Caco-2 (cell line): ENCODE measurements at regions not wholly inside any gene's neighbourhood (a gene's known extent, or its start where the extent isn't known, plus 50 kb on each side); places are given as distances from the start of the nearest gene placed in this dataset.

Experiments
- BruUV-seq: library from RNA; stranded (reverse); fragments of 400-500 nt; replicated peaks from 2 replicates; lab custom pipeline; 2021; lab: Mats Ljungman, UMichigan
- CTCF ChIA-PET: fragments of 300-600 bp; sonication (Branson Sonifier 250); formaldehyde crosslinking; loops from one replicate; lab custom pipeline; 2022; ENCODE audit warnings: antibody characterized with exemption; lab: Charles Lee
- POLR2A ChIA-PET: fragments of 300-600 bp; sonication (Branson Sonifier 250); formaldehyde crosslinking; loops from one replicate; lab custom pipeline; 2022; ENCODE audit warnings: antibody characterized with exemption; lab: Charles Lee
- DNase-seq, 2 experiments: peaks; one replicate each; pipeline versions ENCODE4 v3.0.0 to v3.0.0-alpha.2; 2020 to 2022
- H3K27me3 ChIP-seq: replicated peaks from 2 replicates; pipeline ENCODE4 v1.6.0; 2011; ENCODE audit warnings: low read length; ENCODE audit not compliant: control insufficient read depth, insufficient read depth
- H3K36me3 ChIP-seq: 2 replicates; pipeline ENCODE4 v1.5.1; 2011; ENCODE audit warnings: low read length; ENCODE audit not compliant: control insufficient read depth, insufficient read depth
- H3K4me1 ChIP-seq: fragments of 250-450 bp; sonication (Bioruptor Pico); 2 replicates; pipeline ENCODE4 v1.5.1; 2020; ENCODE audit warnings: mild to moderate bottlenecking
- H3K4me3 ChIP-seq: 2 replicates; pipeline ENCODE4 v1.5.1; 2011; ENCODE audit warnings: low read depth, mild to moderate bottlenecking, control low read depth, low read length
- H3K9me3 ChIP-seq: fragments of 250-450 bp; sonication (Bioruptor Pico); 2 replicates; pipeline ENCODE4 v1.5.1; 2020; ENCODE audit warnings: mild to moderate bottlenecking, moderate library complexity
- H3K27ac Mint-ChIP-seq: one replicate; pipeline ENCODE4 v1.8.0; 2022; ENCODE audit warnings: mixed read lengths; ENCODE audit not compliant: unreplicated experiment
- H3K27me3 Mint-ChIP-seq: one replicate; pipeline ENCODE4 v1.8.0; 2022; ENCODE audit warnings: mixed read lengths; ENCODE audit not compliant: insufficient read depth, unreplicated experiment
- H3K36me3 Mint-ChIP-seq: one replicate; pipeline ENCODE4 v1.8.0; 2022; ENCODE audit warnings: mild to moderate bottlenecking, mixed read lengths; ENCODE audit not compliant: insufficient read depth, unreplicated experiment
- H3K4me1 Mint-ChIP-seq: one replicate; pipeline ENCODE4 v1.8.0; 2022; ENCODE audit warnings: low read depth, mixed read lengths; ENCODE audit not compliant: unreplicated experiment
- H3K4me3 Mint-ChIP-seq: one replicate; pipeline ENCODE4 v1.8.0; 2022; ENCODE audit warnings: mild to moderate bottlenecking, moderate library complexity, mixed read lengths; ENCODE audit not compliant: unreplicated experiment
- H3K9me3 Mint-ChIP-seq: one replicate; pipeline ENCODE4 v1.8.0; 2022; ENCODE audit warnings: mixed read lengths; ENCODE audit not compliant: unreplicated experiment
- CTCF ChIP-seq, 2 experiments: fragments of 200-600 bp in 1 of 2; IDR thresholded peaks; 1 replicate in 1 of 2; 2 replicates in 1 of 2; pipeline versions ENCODE4 v1.5.1 to v1.8.0; 2011 to 2022; ENCODE audit warnings: antibody characterized with exemption in 1 of 2, control low read depth in 1 of 2, inconsistent platforms in 1 of 2, low read depth in 1 of 2, low read length in 1 of 2, mild to moderate bottlenecking in 1 of 2, moderate library complexity in 1 of 2; ENCODE audit not compliant: insufficient read depth in 1 of 2, severe bottlenecking in 1 of 2, unreplicated experiment in 1 of 2
- intact Hi-C: fragments of 100-400 bp; cut with micrococcal nuclease; formaldehyde crosslinking; loops from one replicate; pipeline ENCODE4 v1.10.0; 2022; ENCODE audit not compliant: unreplicated experiment

- Histone ChIP-seq H3K4me3 (no peak overlapping the region), H3K9me3 (no peaks in the 10 kb centered on the region), H3K4me1 (peaks cover 24% of the 10 kb centered on the region), H3K36me3 (no peaks in the 10 kb centered on the region), H3K27me3 (no peaks in the 10 kb centered on the region)
- peaks cover 27% of the 10 kb centered on the region for H3K4me1 Mint-ChIP-seq
- intact Hi-C loops: loop anchor here (10.0 kb wide), 1 partner anchor 376 kb away; no protein-coding TSS in a partner anchor
- no peaks in the 10 kb centered on the region for H3K9me3 Mint-ChIP-seq
- H3K27me3 Mint-ChIP-seq: no peaks in the 10 kb centered on the region
- ChIA-PET CTCF (no interaction called here), POLR2A (no interaction called here)
- no peak for DNase-seq
- H3K36me3 Mint-ChIP-seq: no peaks in the 10 kb centered on the region
- no peak overlapping the region for H3K27ac Mint-ChIP-seq
- no peak overlapping the region for H3K4me3 Mint-ChIP-seq
- no peak for TF ChIP-seq CTCF (IDR thresholded peaks at IDR 0.05; ENCODE audit: insufficient read depth in 1 of 2, low read depth in 1 of 2, low read length in 1 of 2, severe bottlenecking in 1 of 2, unreplicated experiment in 1 of 2)
- BruUV-seq: no TSS peak
Observed at GRCh38 chr1:234870020-234870981, 258.3 kb downstream of the TOMM20 start.

GRCh38 chr1:234869182-234870019 lies 259.2 kb downstream of the TOMM20 start:
- BruUV-seq: no TSS peak
- Mint-ChIP-seq H3K36me3 (no peaks in the 10 kb centered on the region), H3K27me3 (no peaks in the 10 kb centered on the region), H3K27ac (no peak overlapping the region), H3K4me3 (no peak overlapping the region), H3K4me1 (peaks cover 18% of the 10 kb centered on the region), H3K9me3 (no peaks in the 10 kb centered on the region)
- intact Hi-C loops: loop anchor here (10.0 kb wide), 1 partner anchor 375 kb away; no protein-coding TSS in a partner anchor
- no peak for TF ChIP-seq CTCF (IDR thresholded peaks at IDR 0.05; ENCODE audit: insufficient read depth in 1 of 2, low read depth in 1 of 2, low read length in 1 of 2, severe bottlenecking in 1 of 2, unreplicated experiment in 1 of 2)
- no peak for DNase-seq
- POLR2A ChIA-PET: no interaction called here
- peaks cover 15% of the 10 kb centered on the region for H3K4me1 ChIP-seq
- no peaks in the 10 kb centered on the region for H3K36me3 ChIP-seq
- H3K27me3 ChIP-seq: no peaks in the 10 kb centered on the region
- CTCF ChIA-PET: no interaction called here
- no peak overlapping the region for H3K4me3 ChIP-seq
- H3K9me3 ChIP-seq: no peaks in the 10 kb centered on the region
